Smooth muscle cell (in vitro differentiated cells): ENCODE measurements at regions not wholly inside any gene's neighbourhood (a gene's known extent, or its start where the extent isn't known, plus 50 kb on each side); places are given as distances from the start of the nearest gene placed in this dataset.

Experiments
- DNase-seq: peaks from one replicate; lab custom pipeline; 2025; ENCODE audit not compliant: unreplicated experiment; lab: John Stamatoyannopoulos, UW
- H2AFZ ChIP-seq: fragments of 200-600 bp; sonication (generic); 2 replicates; pipeline ENCODE4 v1.6.0; 2016; ENCODE audit warnings: antibody characterized with exemption, low read depth, mild to moderate bottlenecking
- H3F3A ChIP-seq: fragments of 200-600 bp; sonication (generic); 2 replicates; pipeline ENCODE4 v1.6.0; 2017; ENCODE audit warnings: antibody characterized with exemption, low read depth
- H3K27ac ChIP-seq: fragments of 200-600 bp; sonication (generic); 2 replicates; pipeline ENCODE4 v1.5.1; 2016; ENCODE audit warnings: low read depth, mild to moderate bottlenecking
- H3K27me3 ChIP-seq: fragments of 200-600 bp; sonication (generic); 2 replicates; pipeline ENCODE4 v1.6.1; 2016; ENCODE audit warnings: low read depth, mild to moderate bottlenecking
- H3K36me3 ChIP-seq: fragments of 200-600 bp; sonication (generic); 2 replicates; pipeline ENCODE4 v1.5.1; 2016; ENCODE audit warnings: low read depth
- H3K4me1 ChIP-seq: fragments of 200-600 bp; sonication (generic); 2 replicates; pipeline ENCODE4 v1.5.1; 2016; ENCODE audit warnings: low read depth
- H3K4me2 ChIP-seq: fragments of 200-600 bp; sonication (generic); 2 replicates; pipeline ENCODE4 v1.6.0; 2016; ENCODE audit warnings: mild to moderate bottlenecking
- H3K4me3 ChIP-seq: fragments of 200-600 bp; sonication (generic); 2 replicates; pipeline ENCODE4 v1.5.1; 2016; ENCODE audit warnings: mild to moderate bottlenecking
- H3K79me2 ChIP-seq: fragments of 200-600 bp; sonication (generic); 2 replicates; pipeline ENCODE4 v1.6.0; 2016; ENCODE audit warnings: low read depth, mild to moderate bottlenecking
- H3K9ac ChIP-seq: fragments of 200-600 bp; sonication (generic); 2 replicates; pipeline ENCODE4 v1.6.0; 2016; ENCODE audit warnings: low read depth
- H3K9me3 ChIP-seq: fragments of 200-600 bp; sonication (generic); replicated peaks from 2 replicates; pipeline ENCODE4 v1.5.1; 2016; ENCODE audit warnings: low read depth
- H4K20me1 ChIP-seq: fragments of 200-600 bp; sonication (generic); 2 replicates; pipeline ENCODE4 v1.6.0; 2016; ENCODE audit warnings: low read depth
- CTCF ChIP-seq: fragments of 200-600 bp; sonication (generic); IDR thresholded peaks from 2 replicates; pipeline ENCODE4 v1.5.1; 2017; ENCODE audit warnings: borderline replicate concordance, mild to moderate bottlenecking, antibody characterized with exemption; ENCODE audit not compliant: insufficient read depth, poor library complexity, severe bottlenecking
- WGBS: methylation state at CpG from one replicate; pipeline ENCODE4 v1.1.7; 2016; ENCODE audit warnings: low lambda C conversion rate; 5-methylcytosine and 5-hydroxymethylcytosine counted together

GRCh38 chr3:182325213-182325950 lies 467.9 kb upstream of the ATP11B start:
- Histone ChIP-seq H3K4me2 (no peak overlapping the region), H3K79me2 (no peaks in the 10 kb centered on the region), H2AFZ (no peak overlapping the region), H4K20me1 (no peaks in the 10 kb centered on the region), H3K27ac (no peak overlapping the region), H3K27me3 (no peaks in the 10 kb centered on the region), H3K9ac (no peak overlapping the region), H3F3A (no peaks in the 10 kb centered on the region), H3K36me3 (no peaks in the 10 kb centered on the region), H3K4me3 (no peak overlapping the region), H3K4me1 (no peaks in the 10 kb centered on the region), H3K9me3 (no peaks in the 10 kb centered on the region)
- no peak for TF ChIP-seq CTCF
- 84% methylated on average over 10 of the region's 10 CpGs for WGBS
- DNase-seq: no peak

- Histone ChIP-seq H3K4me2 (no peak overlapping the region), H3K27me3 (no peaks in the 10 kb centered on the region), H4K20me1 (no peaks in the 10 kb centered on the region), H3K79me2 (no peaks in the 10 kb centered on the region), H3K4me1 (no peaks in the 10 kb centered on the region), H3K9me3 (no peaks in the 10 kb centered on the region), H2AFZ (no peak overlapping the region), H3K4me3 (no peak overlapping the region), H3F3A (no peaks in the 10 kb centered on the region), H3K27ac (no peak overlapping the region), H3K9ac (no peak overlapping the region), H3K36me3 (no peaks in the 10 kb centered on the region)
- DNase-seq: no peak
- TF ChIP-seq CTCF: no peak
- WGBS: 66% methylated on average over 10 of the region's 10 CpGs
Observed at GRCh38 chr3:182327196-182327681, 466.1 kb upstream of the ATP11B start.

- DNase-seq: no peak
- Histone ChIP-seq H3F3A (no peaks in the 10 kb centered on the region), H3K4me3 (no peak overlapping the region), H3K36me3 (no peaks in the 10 kb centered on the region), H3K9ac (no peak overlapping the region), H3K4me2 (no peak overlapping the region), H3K4me1 (no peaks in the 10 kb centered on the region), H3K27ac (no peak overlapping the region), H3K9me3 (no peaks in the 10 kb centered on the region), H3K79me2 (no peaks in the 10 kb centered on the region), H4K20me1 (no peaks in the 10 kb centered on the region), H2AFZ (no peak overlapping the region), H3K27me3 (no peaks in the 10 kb centered on the region)
- TF ChIP-seq CTCF: no peak
Observed at GRCh38 chr3:182330646-182331045, 462.7 kb upstream of the ATP11B start.

- DNase-seq: no peak
- no peaks in the 10 kb centered on the region for H3K36me3 ChIP-seq
- no peaks in the 10 kb centered on the region for H3K9me3 ChIP-seq
- H2AFZ ChIP-seq: no peak overlapping the region
- no peaks in the 10 kb centered on the region for H3K4me1 ChIP-seq
- 89% methylated on average over 4 of the region's 4 CpGs for WGBS
- no peaks in the 10 kb centered on the region for H4K20me1 ChIP-seq
- no peaks in the 10 kb centered on the region for H3K79me2 ChIP-seq
- no peak overlapping the region for H3K4me2 ChIP-seq
- no peaks in the 10 kb centered on the region for H3K27me3 ChIP-seq
- no peak overlapping the region for H3K9ac ChIP-seq
- no peak for TF ChIP-seq CTCF
- H3K27ac ChIP-seq: no peak overlapping the region
- H3K4me3 ChIP-seq: no peak overlapping the region
- H3F3A ChIP-seq: no peaks in the 10 kb centered on the region
Observed at GRCh38 chr3:182331341-182331740, 462.0 kb upstream of the ATP11B start.
